ENCODE measurements at regions not wholly inside any gene's neighbourhood (a gene's known extent, or its start where the extent isn't known, plus 50 kb on each side); places are given as distances from the start of the nearest gene placed in this dataset.

GRCh38 chr3:14300721-14301399, 101.5 kb upstream of the SLC6A6 start:
- DNase-seq (peak; percentile 58), ATAC-seq (ENCODE audit: poor library complexity) (peak; percentile 42)
- intact Hi-C loops (cut with DNase I) = no loop called here

GRCh38 chr3:14301558-14301957, 100.8 kb upstream of the SLC6A6 start:
- intact Hi-C loops (cut with DNase I) = no loop called here
- ATAC-seq (ENCODE audit: poor library complexity) = peak; percentile 16
- DNase-seq = peak; percentile 64

- ATAC-seq (ENCODE audit: poor library complexity) (no peak), DNase-seq (no peak)
- intact Hi-C loops (cut with DNase I) = no loop called here
Measured at GRCh38 chr3:14303336-14304100, 98.9 kb upstream of the SLC6A6 start.

- DNase-seq (no peak), ATAC-seq (ENCODE audit: poor library complexity) (peak; percentile 71)
- intact Hi-C loops (cut with DNase I) = no loop called here
Measured at GRCh38 chr3:14304101-14305045, 98.0 kb upstream of the SLC6A6 start.

DNA sequence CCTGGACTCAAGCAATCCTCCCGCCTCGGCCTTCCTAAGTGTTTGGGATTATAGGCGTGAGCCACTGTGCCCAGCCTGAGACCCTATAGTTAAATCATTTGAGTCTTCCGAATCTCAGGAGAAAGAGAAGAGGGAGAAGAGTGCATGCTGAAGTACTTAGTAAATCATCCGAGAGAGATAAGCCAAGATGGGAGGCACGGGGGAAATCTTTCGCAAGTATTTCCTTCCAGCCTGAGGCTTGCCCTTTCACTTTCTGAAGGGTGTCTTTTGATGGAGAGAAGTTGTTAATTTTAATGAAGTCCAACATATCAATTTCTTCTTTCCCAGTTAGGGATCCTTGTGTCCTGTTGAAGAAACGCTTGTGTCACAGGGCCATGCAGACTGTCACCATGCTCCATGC, 97.1 kb upstream of the SLC6A6 start:
- ATAC-seq (ENCODE audit: poor library complexity) (no peak), DNase-seq (no peak)
- intact Hi-C loops (cut with DNase I) = no loop called here

DNA sequence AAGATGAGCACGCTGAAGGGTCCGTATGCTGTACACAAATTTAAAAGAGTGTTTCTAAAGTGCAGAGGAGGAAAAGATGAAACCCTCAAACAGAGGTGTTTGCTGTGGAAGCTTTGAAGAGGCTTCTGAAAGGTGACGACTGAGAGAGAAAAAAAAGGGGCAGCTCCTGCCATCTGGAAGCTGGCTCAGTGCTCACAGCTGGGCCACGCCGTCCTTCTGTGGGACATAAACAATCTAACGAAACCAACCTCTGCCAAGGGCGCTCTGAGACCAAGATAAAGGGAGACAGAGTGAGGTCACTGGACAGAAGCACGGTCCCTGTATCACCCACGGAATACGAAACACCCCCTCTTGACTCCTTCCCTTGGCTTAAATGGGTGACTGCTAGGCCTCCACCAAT, 96.3 kb upstream of the SLC6A6 start:
- ATAC-seq (ENCODE audit: poor library complexity) (peak; percentile 61), DNase-seq (no peak)
- intact Hi-C loops (cut with DNase I) = no loop called here

DNA sequence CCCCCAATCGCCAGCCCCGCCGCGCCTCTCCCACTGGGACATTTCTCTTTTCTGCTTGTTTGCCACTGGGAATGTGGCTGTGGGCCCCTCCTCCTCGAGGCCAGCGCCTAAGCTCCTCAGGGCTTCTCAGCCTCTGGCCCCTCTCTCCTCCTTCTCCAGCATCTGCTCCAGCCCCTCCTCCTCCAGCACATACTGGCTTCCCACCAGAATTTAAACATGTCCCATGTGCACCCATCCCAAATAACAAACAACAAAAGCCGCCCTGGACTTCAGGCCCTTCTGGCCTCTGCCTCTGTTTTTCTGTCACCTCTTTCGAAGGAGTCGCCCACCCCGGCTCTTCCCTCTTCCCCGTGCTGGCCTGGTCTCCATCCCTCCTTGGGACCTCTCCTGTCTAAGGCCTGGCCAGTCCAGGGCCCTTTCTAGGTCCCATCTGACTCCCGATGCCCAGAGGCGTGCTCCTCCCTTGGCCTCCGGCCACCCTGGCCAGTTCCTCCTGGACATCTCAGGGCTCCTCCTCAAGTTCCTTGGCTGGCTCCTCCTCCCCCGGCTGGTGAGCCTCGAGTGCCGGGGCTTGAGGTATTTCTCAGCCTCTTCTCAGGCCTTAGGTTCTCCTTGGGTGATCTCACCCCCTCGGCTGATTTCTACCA, 94.6 kb upstream of the SLC6A6 start:
- DNase-seq (no peak), ATAC-seq (ENCODE audit: poor library complexity) (no peak)
- intact Hi-C loops (cut with DNase I) = no loop called here

DNA sequence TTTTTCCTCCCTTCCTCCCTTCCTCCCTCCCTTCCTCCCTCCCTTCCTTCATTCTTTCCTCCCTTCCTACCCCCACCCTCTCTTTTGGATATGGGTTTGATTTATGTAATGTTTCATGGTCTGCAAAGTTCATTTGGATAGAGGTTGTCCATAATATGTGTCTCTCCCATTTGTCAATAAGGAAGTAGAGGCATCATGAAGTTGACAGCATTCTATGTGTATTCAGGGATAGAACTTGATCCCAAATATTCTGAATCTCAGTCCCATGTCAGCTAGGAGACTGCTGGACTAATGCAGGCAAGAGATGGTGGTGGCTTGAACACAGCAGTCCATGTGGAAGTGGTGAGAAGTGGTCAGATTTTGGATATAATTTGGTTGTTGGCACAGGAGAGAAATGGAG, 90.7 kb upstream of the SLC6A6 start:
- intact Hi-C loops (cut with DNase I) = no loop called here
- DNase-seq = no peak
- no peak for ATAC-seq (ENCODE audit: poor library complexity)

DNA sequence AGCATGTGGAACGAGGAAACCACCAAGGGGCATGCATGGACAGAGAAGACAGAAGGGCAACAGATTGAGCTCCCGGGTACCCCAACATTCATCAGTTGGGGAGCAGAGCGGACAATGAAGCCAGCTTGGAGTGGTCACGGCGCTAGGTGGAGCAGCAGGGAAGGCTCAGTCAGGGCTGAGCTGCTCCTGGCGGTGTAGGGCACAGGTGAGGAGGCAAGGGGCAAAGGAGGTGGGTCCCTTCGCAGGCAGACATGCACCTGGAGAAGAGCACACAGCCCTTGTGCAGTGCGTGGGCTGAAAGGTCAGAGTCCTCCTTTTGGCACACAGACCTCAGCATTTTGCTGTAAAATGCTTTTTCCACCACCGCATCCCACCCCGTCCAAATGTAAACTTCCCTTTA, 90.0 kb upstream of the SLC6A6 start:
- DNase-seq = no peak
- intact Hi-C loops (cut with DNase I) = no loop called here
- no peak for ATAC-seq (ENCODE audit: poor library complexity)

- DNase-seq (no peak), ATAC-seq (ENCODE audit: poor library complexity) (no peak)
- intact Hi-C loops (cut with DNase I) = no loop called here
Measured at GRCh38 chr3:14317057-14317553, 85.3 kb upstream of the SLC6A6 start.

GRCh38 chr3:14318646-14319045, 83.8 kb upstream of the SLC6A6 start:
- DNase-seq (no peak), ATAC-seq (ENCODE audit: poor library complexity) (no peak)
- intact Hi-C loops (cut with DNase I) = no loop called here

DNA sequence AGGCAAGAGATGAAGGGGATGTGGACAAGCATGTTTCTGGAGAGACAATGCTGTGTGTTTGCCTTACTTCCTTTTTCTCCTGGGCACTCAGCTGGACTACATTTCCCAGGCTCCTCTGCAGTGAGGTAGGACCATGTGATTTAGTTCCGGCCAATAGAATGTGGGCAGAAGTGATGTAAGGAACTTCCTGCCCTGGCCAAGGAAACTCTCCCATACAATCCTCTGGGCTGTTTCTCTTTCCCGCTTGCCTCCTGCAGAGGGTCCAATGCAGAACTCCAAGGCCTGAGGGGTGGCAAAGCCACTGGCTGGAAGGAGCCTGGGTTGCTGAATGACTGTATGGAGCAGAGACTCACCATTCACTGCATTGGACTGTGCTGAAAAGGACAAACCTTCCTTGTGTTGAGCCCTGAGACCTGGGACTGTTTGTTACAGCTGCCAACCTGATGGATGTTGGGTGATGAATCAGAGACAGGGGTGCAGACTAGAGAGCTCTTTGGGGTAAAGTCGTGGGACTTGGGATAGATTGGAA, 82.7 kb upstream of the SLC6A6 start:
- peak; percentile 70 for ATAC-seq (ENCODE audit: poor library complexity)
- intact Hi-C loops (cut with DNase I) = no loop called here
- DNase-seq = no peak

GRCh38 chr3:14320219-14320618, 82.2 kb upstream of the SLC6A6 start:
- DNase-seq = no peak
- intact Hi-C loops (cut with DNase I) = no loop called here
- no peak for ATAC-seq (ENCODE audit: poor library complexity)

- ATAC-seq (ENCODE audit: poor library complexity) (no peak), DNase-seq (no peak)
- intact Hi-C loops (cut with DNase I) = no loop called here
Measured at GRCh38 chr3:14322001-14322400, 80.4 kb upstream of the SLC6A6 start.

- no peak for DNase-seq
- intact Hi-C loops (cut with DNase I) = no loop called here
Measured at GRCh38 chr3:14322667-14323295, 79.6 kb upstream of the SLC6A6 start.

GRCh38 chr3:14323401-14324223, 78.8 kb upstream of the SLC6A6 start:
- intact Hi-C loops (cut with DNase I) = no loop called here
- ATAC-seq (ENCODE audit: poor library complexity) (no peak), DNase-seq (no peak)

More at GRCh38 chr3:14322667-14323295, 79.6 kb upstream of the SLC6A6 start:
- ATAC-seq (ENCODE audit: poor library complexity) = no peak

- DNase-seq (no peak), ATAC-seq (ENCODE audit: poor library complexity) (peak; percentile 42)
- intact Hi-C loops (cut with DNase I) = no loop called here
Measured at GRCh38 chr3:14324224-14324944, 78.0 kb upstream of the SLC6A6 start.
